ENCODE measurements at regions not wholly inside any gene's neighbourhood (a gene's known extent, or its start where the extent isn't known, plus 50 kb on each side); places are given as distances from the start of the nearest gene placed in this dataset.

DNA sequence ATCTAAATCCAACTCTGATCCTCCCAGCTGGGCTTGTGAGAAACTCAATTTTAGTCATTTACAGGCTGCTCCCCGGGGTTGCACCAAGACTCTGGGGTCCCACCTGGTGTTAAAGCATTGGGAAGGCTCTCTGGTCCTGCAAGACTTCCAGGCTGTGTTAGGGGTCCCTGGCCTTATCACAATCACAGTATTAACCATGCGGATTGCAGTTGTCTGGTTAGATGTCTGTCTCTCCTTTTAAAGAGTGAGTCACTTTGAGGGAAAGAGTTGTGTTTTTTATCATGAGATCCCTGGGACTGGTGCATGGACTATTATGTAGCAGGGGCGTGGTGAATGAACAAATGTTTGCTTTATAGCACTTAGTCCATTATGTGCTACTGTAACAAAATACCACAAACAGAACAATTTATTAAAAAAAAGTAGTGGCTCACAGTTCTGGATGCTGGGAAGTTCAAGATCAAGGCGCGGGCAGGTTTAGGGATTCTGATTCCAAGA lies 531.4 kb downstream of the FUT8 start:
- Mint-ChIP-seq H3K27me3 (ENCODE audit: low read depth) (peaks cover 10% of the 10 kb centered on the region), H3K9me3 (ENCODE audit: low read depth) (peaks cover 3% of the 10 kb centered on the region), H3K4me3 (ENCODE audit: unreplicated experiment) (no peak overlapping the region), H3K36me3 (ENCODE audit: low read depth) (no peaks in the 10 kb centered on the region), H3K4me1 (ENCODE audit: low read depth) (no peaks in the 10 kb centered on the region), H3K27ac (ENCODE audit: unreplicated experiment) (no peak overlapping the region)
- TF ChIP-seq, protein P1, sequence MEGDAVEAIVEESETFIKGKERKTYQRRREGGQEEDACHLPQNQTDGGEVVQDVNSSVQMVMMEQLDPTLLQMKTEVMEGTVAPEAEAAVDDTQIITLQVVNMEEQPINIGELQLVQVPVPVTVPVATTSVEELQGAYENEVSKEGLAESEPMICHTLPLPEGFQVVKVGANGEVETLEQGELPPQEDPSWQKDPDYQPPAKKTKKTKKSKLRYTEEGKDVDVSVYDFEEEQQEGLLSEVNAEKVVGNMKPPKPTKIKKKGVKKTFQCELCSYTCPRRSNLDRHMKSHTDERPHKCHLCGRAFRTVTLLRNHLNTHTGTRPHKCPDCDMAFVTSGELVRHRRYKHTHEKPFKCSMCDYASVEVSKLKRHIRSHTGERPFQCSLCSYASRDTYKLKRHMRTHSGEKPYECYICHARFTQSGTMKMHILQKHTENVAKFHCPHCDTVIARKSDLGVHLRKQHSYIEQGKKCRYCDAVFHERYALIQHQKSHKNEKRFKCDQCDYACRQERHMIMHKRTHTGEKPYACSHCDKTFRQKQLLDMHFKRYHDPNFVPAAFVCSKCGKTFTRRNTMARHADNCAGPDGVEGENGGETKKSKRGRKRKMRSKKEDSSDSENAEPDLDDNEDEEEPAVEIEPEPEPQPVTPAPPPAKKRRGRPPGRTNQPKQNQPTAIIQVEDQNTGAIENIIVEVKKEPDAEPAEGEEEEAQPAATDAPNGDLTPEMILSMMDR (IDR thresholded peaks at IDR 0.05) = no peak
- DNase-seq (ENCODE audit: low spot score) = no peak

DNA sequence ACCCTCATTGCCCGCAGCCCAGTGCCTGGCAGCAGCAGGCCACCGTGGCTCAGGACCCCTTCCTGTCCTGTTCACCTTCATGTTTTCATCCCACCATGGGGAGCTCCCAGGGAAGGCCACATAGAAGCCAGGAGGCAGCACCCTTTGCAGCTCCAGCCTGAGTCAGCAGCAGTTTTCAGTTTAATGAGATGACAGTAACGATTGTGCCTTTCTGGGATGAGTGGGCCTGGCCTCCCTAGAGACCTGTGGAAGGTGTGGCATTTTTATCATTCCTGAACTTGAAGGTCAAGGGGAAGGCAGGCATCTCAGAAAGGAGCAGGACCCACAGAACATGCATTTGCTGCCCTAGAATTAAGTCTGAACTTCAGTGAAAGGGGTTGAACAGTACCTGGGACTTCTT lies 532.8 kb downstream of the FUT8 start:
- no peaks in the 10 kb centered on the region for H3K4me1 Mint-ChIP-seq (ENCODE audit: low read depth)
- peaks cover 10% of the 10 kb centered on the region for H3K27me3 Mint-ChIP-seq (ENCODE audit: low read depth)
- H3K36me3 Mint-ChIP-seq (ENCODE audit: low read depth) = no peaks in the 10 kb centered on the region
- TF ChIP-seq, protein P1 (IDR thresholded peaks at IDR 0.05) = no peak
- H3K4me3 Mint-ChIP-seq (ENCODE audit: unreplicated experiment) = no peak overlapping the region
- peaks cover 3% of the 10 kb centered on the region for H3K9me3 Mint-ChIP-seq (ENCODE audit: low read depth)
- H3K27ac Mint-ChIP-seq (ENCODE audit: unreplicated experiment) = no peak overlapping the region
- DNase-seq (ENCODE audit: low spot score) = no peak

DNA sequence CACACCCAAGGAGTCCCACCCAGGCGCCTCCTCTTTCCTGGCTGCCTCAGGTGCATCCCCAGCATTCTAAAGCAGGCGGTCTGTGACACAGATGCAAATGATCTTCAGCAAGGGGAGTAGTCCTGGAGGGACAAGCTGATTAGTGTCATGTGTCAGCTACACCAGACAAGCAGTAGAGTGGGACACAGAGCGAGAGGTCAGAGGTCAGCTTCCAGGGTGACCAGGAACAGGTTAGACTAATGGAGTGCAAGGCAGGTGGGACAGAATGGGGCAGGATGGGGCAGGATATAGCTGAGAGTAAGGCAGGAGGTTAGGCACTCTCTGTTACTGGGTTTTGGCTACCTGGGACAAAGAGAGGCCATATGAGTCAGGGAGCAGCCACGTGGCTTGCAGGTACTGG lies 534.0 kb downstream of the FUT8 start:
- DNase-seq (ENCODE audit: low spot score) = no peak
- Mint-ChIP-seq H3K27ac (ENCODE audit: unreplicated experiment) (no peak overlapping the region), H3K4me3 (ENCODE audit: unreplicated experiment) (no peak overlapping the region), H3K36me3 (ENCODE audit: low read depth) (no peaks in the 10 kb centered on the region), H3K9me3 (ENCODE audit: low read depth) (peaks cover 3% of the 10 kb centered on the region), H3K27me3 (ENCODE audit: low read depth) (peaks cover 9% of the 10 kb centered on the region), H3K4me1 (ENCODE audit: low read depth) (no peaks in the 10 kb centered on the region)
- TF ChIP-seq, protein P1 (IDR thresholded peaks at IDR 0.05) = no peak

DNA sequence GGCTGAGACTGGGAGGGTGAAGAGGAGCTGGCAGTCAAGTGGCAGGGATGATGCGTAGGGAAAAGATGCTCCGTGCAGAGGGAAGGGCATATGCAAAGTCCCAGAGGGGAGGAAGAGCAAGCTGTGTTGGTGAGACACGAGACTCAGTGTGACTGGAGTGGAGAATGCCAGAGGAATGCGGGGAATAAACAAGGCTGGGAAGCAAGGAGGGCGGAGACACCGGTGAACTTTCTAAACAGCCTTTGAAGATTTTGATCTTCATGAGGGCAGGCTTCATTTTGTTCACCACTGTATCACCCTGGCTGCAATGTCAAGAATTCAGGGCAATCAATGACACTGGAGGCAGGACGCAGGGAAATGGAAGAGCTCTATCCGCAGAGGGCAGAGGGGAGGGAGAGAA lies 535.8 kb downstream of the FUT8 start:
- H3K36me3 Mint-ChIP-seq (ENCODE audit: low read depth) = no peaks in the 10 kb centered on the region
- H3K4me1 Mint-ChIP-seq (ENCODE audit: low read depth) = no peaks in the 10 kb centered on the region
- TF ChIP-seq, protein P1 (IDR thresholded peaks at IDR 0.05) = no peak
- DNase-seq (ENCODE audit: low spot score) = no peak
- H3K27ac Mint-ChIP-seq (ENCODE audit: unreplicated experiment) = no peak overlapping the region
- H3K4me3 Mint-ChIP-seq (ENCODE audit: unreplicated experiment) = no peak overlapping the region
- H3K9me3 Mint-ChIP-seq (ENCODE audit: low read depth) = peaks cover 3% of the 10 kb centered on the region
- peaks cover 10% of the 10 kb centered on the region for H3K27me3 Mint-ChIP-seq (ENCODE audit: low read depth)

DNA sequence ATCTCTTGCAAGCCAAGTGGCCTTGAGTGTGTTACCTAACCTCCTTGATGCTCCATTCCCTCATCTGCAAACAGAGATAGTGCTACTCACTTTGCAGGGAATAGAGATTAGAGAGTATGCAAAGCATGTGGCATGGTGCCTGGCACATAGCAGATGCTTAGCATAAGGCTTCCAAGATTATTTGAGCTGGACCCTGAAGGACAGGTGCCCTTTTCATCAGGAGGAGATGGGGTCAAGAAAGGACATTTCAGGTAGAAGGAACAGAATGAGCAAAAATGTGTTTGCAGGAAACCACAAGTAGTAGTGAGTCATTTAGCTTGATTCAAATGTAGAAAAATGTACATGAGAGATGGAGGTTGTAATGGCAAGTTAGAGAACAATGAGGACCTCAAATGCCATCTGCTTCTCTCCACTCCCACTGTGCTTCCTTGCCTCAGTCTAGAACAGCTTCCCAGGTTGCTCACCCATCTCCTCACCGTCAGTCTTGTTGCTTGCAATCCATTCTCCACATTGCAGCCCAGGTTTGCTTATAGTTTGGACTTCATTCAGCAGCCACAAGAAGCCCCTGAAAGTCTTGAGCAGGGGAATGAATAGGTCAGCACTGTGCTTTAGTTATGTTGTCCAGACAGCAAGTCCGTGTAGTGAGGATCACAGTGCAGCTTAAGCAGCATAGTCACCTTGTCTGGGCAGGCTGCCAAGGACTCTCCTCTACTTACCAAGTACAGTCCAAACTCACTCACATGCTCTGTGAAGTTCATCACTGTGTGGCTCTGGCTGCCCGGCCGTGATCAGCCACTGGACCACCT lies 536.3 kb upstream of the CCDC196 start:
- DNase-seq (ENCODE audit: low spot score) = no peak
- TF ChIP-seq, protein P1 (IDR thresholded peaks at IDR 0.05) = no peak
- H3K9me3 Mint-ChIP-seq (ENCODE audit: low read depth) = no peaks in the 10 kb centered on the region
- peaks cover 10% of the 10 kb centered on the region for H3K27me3 Mint-ChIP-seq (ENCODE audit: low read depth)
- no peaks in the 10 kb centered on the region for H3K4me1 Mint-ChIP-seq (ENCODE audit: low read depth)
- no peak overlapping the region for H3K27ac Mint-ChIP-seq (ENCODE audit: unreplicated experiment)
- H3K4me3 Mint-ChIP-seq (ENCODE audit: unreplicated experiment) = no peak overlapping the region
- H3K36me3 Mint-ChIP-seq (ENCODE audit: low read depth) = no peaks in the 10 kb centered on the region

Measured in chondrocyte (in vitro differentiated cells).